ENCODE measurements at regions not wholly inside any gene's neighbourhood (a gene's known extent, or its start where the extent isn't known, plus 50 kb on each side); places are given as distances from the start of the nearest gene placed in this dataset.

GRCh38 chrX:2592279-2592678 lies 91.5 kb upstream of the DHRSX start:
- H3K27ac Mint-ChIP-seq (ENCODE audit: unreplicated experiment): no peak overlapping the region
- H3K36me3 ChIP-seq (ENCODE audit: insufficient read depth, low read length): no peaks in the 10 kb centered on the region
- no peak overlapping the region for H3K27ac ChIP-seq (ENCODE audit: low read depth, low read length)
- H3K4me1 ChIP-seq (ENCODE audit: insufficient read depth, low read length): no peaks in the 10 kb centered on the region
- FAIRE-seq (no peak), DNase-seq (ENCODE audit: low read depth) (no peak)
- no peaks in the 10 kb centered on the region for H3K9me3 Mint-ChIP-seq (ENCODE audit: unreplicated experiment)
- TF ChIP-seq EZH2 (IDR thresholded peaks at IDR 0.05; ENCODE audit: insufficient read depth, low read length) (no peak), CTCF (IDR thresholded peaks at IDR 0.05; ENCODE audit: insufficient read depth, low read depth, low read length) (no peak)
- no peak overlapping the region for H3K4me3 Mint-ChIP-seq (ENCODE audit: unreplicated experiment)
- no peak overlapping the region for H3K4me3 ChIP-seq (ENCODE audit: insufficient read depth, low read depth, low read length)
- H3K27me3 ChIP-seq (ENCODE audit: insufficient read depth, low read length): no peaks in the 10 kb centered on the region
- no peaks in the 10 kb centered on the region for H3K79me2 ChIP-seq (ENCODE audit: insufficient read depth, low read length)
- no peaks in the 10 kb centered on the region for H3K36me3 Mint-ChIP-seq (ENCODE audit: low read depth, unreplicated experiment)
- H2AFZ ChIP-seq (ENCODE audit: low read depth, low read length): no peak overlapping the region
- no peaks in the 10 kb centered on the region for H3K4me1 Mint-ChIP-seq (ENCODE audit: low read depth, unreplicated experiment)
- no peaks in the 10 kb centered on the region for H4K20me1 ChIP-seq (ENCODE audit: insufficient read depth, low read length)
- H3K9me3 ChIP-seq (ENCODE audit: insufficient read depth, low read depth, low read length): no peaks in the 10 kb centered on the region
- H3K27me3 Mint-ChIP-seq (ENCODE audit: low read depth, unreplicated experiment): peaks cover 1% of the 10 kb centered on the region
- no peak overlapping the region for H3K4me2 ChIP-seq (ENCODE audit: low read length)
- H3K9ac ChIP-seq (ENCODE audit: low read length): no peak overlapping the region

GRCh38 chrX:2589186-2590020 lies 88.6 kb upstream of the DHRSX start:
- H3K27ac Mint-ChIP-seq (ENCODE audit: unreplicated experiment): no peak overlapping the region
- Histone ChIP-seq H3K79me2 (ENCODE audit: insufficient read depth, low read length) (no peaks in the 10 kb centered on the region), H3K27me3 (ENCODE audit: insufficient read depth, low read length) (peaks cover 19% of the 10 kb centered on the region), H3K36me3 (ENCODE audit: insufficient read depth, low read length) (no peaks in the 10 kb centered on the region), H4K20me1 (ENCODE audit: insufficient read depth, low read length) (no peaks in the 10 kb centered on the region), H3K4me3 (ENCODE audit: insufficient read depth, low read depth, low read length) (no peak overlapping the region), H3K4me1 (ENCODE audit: insufficient read depth, low read length) (no peaks in the 10 kb centered on the region), H3K9me3 (ENCODE audit: insufficient read depth, low read depth, low read length) (no peaks in the 10 kb centered on the region), H3K4me2 (ENCODE audit: low read length) (no peak overlapping the region), H2AFZ (ENCODE audit: low read depth, low read length) (no peak overlapping the region), H3K27ac (ENCODE audit: low read depth, low read length) (no peak overlapping the region), H3K9ac (ENCODE audit: low read length) (no peak overlapping the region)
- H3K9me3 Mint-ChIP-seq (ENCODE audit: unreplicated experiment): no peaks in the 10 kb centered on the region
- H3K4me3 Mint-ChIP-seq (ENCODE audit: unreplicated experiment): no peak overlapping the region
- peaks cover 24% of the 10 kb centered on the region for H3K27me3 Mint-ChIP-seq (ENCODE audit: low read depth, unreplicated experiment)
- DNase-seq (ENCODE audit: low read depth) (no peak), FAIRE-seq (no peak)
- no peaks in the 10 kb centered on the region for H3K36me3 Mint-ChIP-seq (ENCODE audit: low read depth, unreplicated experiment)
- no peak for TF ChIP-seq EZH2 (IDR thresholded peaks at IDR 0.05; ENCODE audit: insufficient read depth, low read length)
- no peak for TF ChIP-seq CTCF (IDR thresholded peaks at IDR 0.05; ENCODE audit: insufficient read depth, low read depth, low read length)
- peaks cover 3% of the 10 kb centered on the region for H3K4me1 Mint-ChIP-seq (ENCODE audit: low read depth, unreplicated experiment)

- no peak for FAIRE-seq
- no peaks in the 10 kb centered on the region for H3K9me3 ChIP-seq (ENCODE audit: insufficient read depth, low read depth, low read length)
- H3K27me3 Mint-ChIP-seq (ENCODE audit: low read depth, unreplicated experiment): peaks cover 26% of the 10 kb centered on the region
Measured at GRCh38 chrX:2588049-2588448, 87.3 kb upstream of the DHRSX start.

More at GRCh38 chrX:2588049-2588448, 87.3 kb upstream of the DHRSX start:
- no peak for DNase-seq (ENCODE audit: low read depth)
- Mint-ChIP-seq H3K36me3 (ENCODE audit: low read depth, unreplicated experiment) (no peaks in the 10 kb centered on the region), H3K27ac (ENCODE audit: unreplicated experiment) (no peak overlapping the region), H3K4me3 (ENCODE audit: unreplicated experiment) (no peak overlapping the region), H3K9me3 (ENCODE audit: unreplicated experiment) (no peaks in the 10 kb centered on the region), H3K4me1 (ENCODE audit: low read depth, unreplicated experiment) (peaks cover 3% of the 10 kb centered on the region)
- H3K79me2 ChIP-seq (ENCODE audit: insufficient read depth, low read length): no peaks in the 10 kb centered on the region
- H3K36me3 ChIP-seq (ENCODE audit: insufficient read depth, low read length): no peaks in the 10 kb centered on the region
- no peak overlapping the region for H3K27ac ChIP-seq (ENCODE audit: low read depth, low read length)
- H3K27me3 ChIP-seq (ENCODE audit: insufficient read depth, low read length): peaks cover 22% of the 10 kb centered on the region
- H3K4me3 ChIP-seq (ENCODE audit: insufficient read depth, low read depth, low read length): no peak overlapping the region
- no peak overlapping the region for H3K4me2 ChIP-seq (ENCODE audit: low read length)
- no peaks in the 10 kb centered on the region for H4K20me1 ChIP-seq (ENCODE audit: insufficient read depth, low read length)
- no peaks in the 10 kb centered on the region for H3K4me1 ChIP-seq (ENCODE audit: insufficient read depth, low read length)
- no peak overlapping the region for H3K9ac ChIP-seq (ENCODE audit: low read length)
- no peak overlapping the region for H2AFZ ChIP-seq (ENCODE audit: low read depth, low read length)
- TF ChIP-seq CTCF (IDR thresholded peaks at IDR 0.05; ENCODE audit: insufficient read depth, low read depth, low read length) (no peak), EZH2 (IDR thresholded peaks at IDR 0.05; ENCODE audit: insufficient read depth, low read length) (no peak)

Measured in astrocyte (in vitro differentiated cells and primary cell).